HG03060 (cell line): ENCODE measurements at regions not wholly inside any gene's neighbourhood (a gene's known extent, or its start where the extent isn't known, plus 50 kb on each side); places are given as distances from the start of the nearest gene placed in this dataset.

Experiments used
- ATAC-seq: cut with Tn5 transposase; IDR thresholded peaks from one replicate; pipeline ENCODE4 v1.9.1; 2021; ENCODE audit warnings: low read depth, moderate number of reproducible peaks; ENCODE audit not compliant: unreplicated experiment

GRCh38 chr12:41941079-41941478 lies 203.6 kb downstream of the GXYLT1 start:
- ATAC-seq, result no peak

GRCh38 chr12:41940571-41940970 lies 204.1 kb downstream of the GXYLT1 start:
- ATAC-seq, result no peak

- no peak for ATAC-seq
Measured at GRCh38 chr12:41936333-41936732, 208.3 kb downstream of the GXYLT1 start.

GRCh38 chr12:41935911-41936310 lies 208.8 kb downstream of the GXYLT1 start:
- ATAC-seq, result no peak

GRCh38 chr12:41932470-41932991 lies 212.1 kb downstream of the GXYLT1 start:
- ATAC-seq, result no peak

GRCh38 chr12:41930866-41931437 lies 213.7 kb downstream of the GXYLT1 start:
- no peak for ATAC-seq

- ATAC-seq, result no peak
Measured at GRCh38 chr12:41924111-41924510, 220.6 kb downstream of the GXYLT1 start.

- ATAC-seq, result no peak
Measured at GRCh38 chr12:41923351-41923750, 221.3 kb downstream of the GXYLT1 start.

GRCh38 chr12:41920355-41920754 lies 224.3 kb downstream of the GXYLT1 start:
- no peak for ATAC-seq

- no peak for ATAC-seq
Measured at GRCh38 chr12:41919526-41920261, 225.0 kb downstream of the GXYLT1 start.

- no peak for ATAC-seq
Measured at GRCh38 chr12:41919048-41919447, 225.6 kb downstream of the GXYLT1 start.

GRCh38 chr12:41917938-41918341 lies 226.7 kb downstream of the GXYLT1 start:
- ATAC-seq, result no peak

GRCh38 chr12:41917181-41917580 lies 227.5 kb downstream of the GXYLT1 start:
- no peak for ATAC-seq

GRCh38 chr12:41910578-41911320 lies 233.9 kb downstream of the GXYLT1 start:
- no peak for ATAC-seq

GRCh38 chr12:41908206-41908605 lies 236.5 kb downstream of the GXYLT1 start:
- no peak for ATAC-seq

GRCh38 chr12:41907550-41907949 lies 237.1 kb downstream of the GXYLT1 start:
- no peak for ATAC-seq

GRCh38 chr12:41907021-41907420 lies 237.7 kb downstream of the GXYLT1 start:
- ATAC-seq, result no peak

GRCh38 chr12:41905759-41906297 lies 238.8 kb downstream of the GXYLT1 start:
- ATAC-seq, result no peak

- ATAC-seq, result no peak
Measured at GRCh38 chr12:41905073-41905758, 239.5 kb downstream of the GXYLT1 start.

- ATAC-seq, result no peak
Measured at GRCh38 chr12:41904041-41904440, 240.6 kb downstream of the GXYLT1 start.
